ENCODE measurements at regions not wholly inside any gene's neighbourhood (a gene's known extent, or its start where the extent isn't known, plus 50 kb on each side); places are given as distances from the start of the nearest gene placed in this dataset.

DNA sequence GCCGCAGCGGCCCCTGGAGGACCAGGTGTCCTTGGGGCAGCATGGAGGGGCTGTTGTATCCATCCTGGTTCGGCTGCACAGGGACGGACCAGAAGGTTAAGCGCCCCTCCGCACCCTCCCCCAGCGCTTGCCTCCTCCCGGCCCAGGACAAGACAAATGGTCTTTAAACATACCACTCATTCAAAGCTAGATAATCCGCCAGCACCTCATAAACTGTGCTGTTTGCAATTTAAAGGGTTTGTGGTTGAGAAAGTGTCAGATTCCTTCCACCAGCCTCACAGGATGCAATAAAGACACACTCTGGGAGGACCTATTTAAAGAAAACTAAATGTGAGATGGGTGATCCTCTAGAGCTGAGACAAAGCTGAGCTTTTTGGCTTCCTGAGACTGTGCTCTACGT, 426.2 kb upstream of the EEF2KMT start:
- TF ChIP-seq, protein P1, sequence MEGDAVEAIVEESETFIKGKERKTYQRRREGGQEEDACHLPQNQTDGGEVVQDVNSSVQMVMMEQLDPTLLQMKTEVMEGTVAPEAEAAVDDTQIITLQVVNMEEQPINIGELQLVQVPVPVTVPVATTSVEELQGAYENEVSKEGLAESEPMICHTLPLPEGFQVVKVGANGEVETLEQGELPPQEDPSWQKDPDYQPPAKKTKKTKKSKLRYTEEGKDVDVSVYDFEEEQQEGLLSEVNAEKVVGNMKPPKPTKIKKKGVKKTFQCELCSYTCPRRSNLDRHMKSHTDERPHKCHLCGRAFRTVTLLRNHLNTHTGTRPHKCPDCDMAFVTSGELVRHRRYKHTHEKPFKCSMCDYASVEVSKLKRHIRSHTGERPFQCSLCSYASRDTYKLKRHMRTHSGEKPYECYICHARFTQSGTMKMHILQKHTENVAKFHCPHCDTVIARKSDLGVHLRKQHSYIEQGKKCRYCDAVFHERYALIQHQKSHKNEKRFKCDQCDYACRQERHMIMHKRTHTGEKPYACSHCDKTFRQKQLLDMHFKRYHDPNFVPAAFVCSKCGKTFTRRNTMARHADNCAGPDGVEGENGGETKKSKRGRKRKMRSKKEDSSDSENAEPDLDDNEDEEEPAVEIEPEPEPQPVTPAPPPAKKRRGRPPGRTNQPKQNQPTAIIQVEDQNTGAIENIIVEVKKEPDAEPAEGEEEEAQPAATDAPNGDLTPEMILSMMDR (IDR thresholded peaks at IDR 0.05): no peak
- H3K9me3 ChIP-seq: no peaks in the 10 kb centered on the region

DNA sequence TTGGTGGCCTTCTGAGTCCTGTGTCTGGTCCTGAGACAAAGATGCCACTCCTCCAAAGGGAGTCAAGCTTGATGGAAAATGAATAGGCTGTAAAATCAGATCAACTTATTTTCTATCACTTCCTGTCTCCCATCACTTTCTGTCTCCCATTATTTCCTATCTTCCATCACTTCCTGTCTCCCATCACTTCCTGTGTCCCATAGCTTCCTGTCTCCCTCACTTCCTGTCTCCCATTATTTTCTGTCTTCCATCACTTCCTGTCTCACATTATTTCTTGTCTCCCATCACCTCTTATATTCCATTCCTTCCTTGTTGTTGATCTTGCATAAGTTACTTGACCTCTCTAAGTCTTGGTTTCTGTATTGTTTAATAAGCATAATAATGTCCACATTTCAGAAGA, 418.5 kb upstream of the EEF2KMT start:
- TF ChIP-seq, protein P1 (IDR thresholded peaks at IDR 0.05): no peak
- H3K27me3 ChIP-seq: no peaks in the 10 kb centered on the region
- no peaks in the 10 kb centered on the region for H3K9me3 ChIP-seq
- H3K36me3 ChIP-seq: no peaks in the 10 kb centered on the region
- no peak overlapping the region for H3K4me3 ChIP-seq (ENCODE audit: low read depth in 1 of 2, low read length in 1 of 2)
- no peak overlapping the region for H3K27ac ChIP-seq
- H3K4me1 ChIP-seq (ENCODE audit: control insufficient read depth in 1 of 2, insufficient read depth in 1 of 2, low read depth in 1 of 2, low read length in 1 of 2): no peaks in the 10 kb centered on the region

More for the DNA sequence above, 426.2 kb upstream of the EEF2KMT start:
- no peaks in the 10 kb centered on the region for H3K36me3 ChIP-seq
- peaks cover 24% of the 10 kb centered on the region for H3K27me3 ChIP-seq
- H3K4me1 ChIP-seq (ENCODE audit: control insufficient read depth in 1 of 2, insufficient read depth in 1 of 2, low read depth in 1 of 2, low read length in 1 of 2): no peaks in the 10 kb centered on the region
- H3K27ac ChIP-seq: no peak overlapping the region
- H3K4me3 ChIP-seq (ENCODE audit: low read depth in 1 of 2, low read length in 1 of 2): no peak overlapping the region

DNA sequence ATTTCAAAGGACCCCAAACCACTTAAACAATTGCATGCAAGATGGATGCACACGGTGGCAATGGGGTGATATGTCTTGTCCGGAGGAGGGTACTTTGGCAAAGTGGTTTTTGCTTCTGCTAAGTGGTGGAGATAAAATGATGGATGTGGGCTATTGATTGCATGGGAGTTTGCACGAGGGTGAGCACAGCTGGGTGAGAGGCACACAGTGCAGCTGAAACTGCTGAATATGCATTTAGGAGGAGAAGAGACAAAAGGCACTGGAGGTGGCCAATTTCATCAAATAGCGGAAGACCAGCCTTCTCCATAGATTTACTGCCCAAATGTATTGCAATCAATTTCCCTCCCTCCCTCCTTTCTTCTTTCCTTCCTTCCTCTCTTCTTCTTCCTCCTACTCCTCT, 414.4 kb upstream of the EEF2KMT start:
- no peak overlapping the region for H3K4me3 ChIP-seq (ENCODE audit: low read depth in 1 of 2, low read length in 1 of 2)
- TF ChIP-seq, protein P1 (IDR thresholded peaks at IDR 0.05): no peak
- H3K4me1 ChIP-seq (ENCODE audit: control insufficient read depth in 1 of 2, insufficient read depth in 1 of 2, low read depth in 1 of 2, low read length in 1 of 2): no peaks in the 10 kb centered on the region
- H3K36me3 ChIP-seq: no peaks in the 10 kb centered on the region
- H3K27me3 ChIP-seq: no peaks in the 10 kb centered on the region
- no peak overlapping the region for H3K27ac ChIP-seq
- no peaks in the 10 kb centered on the region for H3K9me3 ChIP-seq

DNA sequence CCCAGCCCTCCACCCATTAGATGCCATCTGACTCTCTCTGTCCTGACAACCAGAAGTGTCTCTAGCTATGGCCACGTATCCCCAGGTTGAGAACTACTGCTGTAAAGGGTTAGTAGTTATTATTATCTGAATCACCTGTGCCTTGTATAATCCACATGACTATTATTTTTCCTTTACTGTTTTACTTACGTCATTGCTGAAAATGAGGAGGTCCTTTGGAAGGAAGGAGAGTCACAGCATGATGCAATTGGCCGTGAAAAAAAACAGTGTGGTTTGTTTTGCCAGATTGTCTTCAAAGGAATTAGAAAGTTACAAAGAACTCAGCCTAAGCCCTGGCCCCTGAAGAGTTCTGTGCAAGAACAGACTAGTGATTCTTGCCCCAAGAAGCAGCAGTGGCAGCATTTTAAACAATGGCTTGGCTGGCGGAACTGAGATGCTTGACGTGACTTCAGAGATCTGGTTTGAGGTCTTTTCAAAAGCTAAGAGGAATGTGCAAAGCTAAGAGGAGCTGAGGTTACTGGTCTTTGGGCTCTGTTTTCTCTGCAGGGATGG, 413.3 kb upstream of the EEF2KMT start:
- no peak overlapping the region for H3K4me3 ChIP-seq (ENCODE audit: low read depth in 1 of 2, low read length in 1 of 2)
- no peaks in the 10 kb centered on the region for H3K9me3 ChIP-seq
- TF ChIP-seq, protein P1 (IDR thresholded peaks at IDR 0.05): no peak
- H3K27ac ChIP-seq: no peak overlapping the region
- no peaks in the 10 kb centered on the region for H3K27me3 ChIP-seq
- no peaks in the 10 kb centered on the region for H3K36me3 ChIP-seq
- no peaks in the 10 kb centered on the region for H3K4me1 ChIP-seq (ENCODE audit: control insufficient read depth in 1 of 2, insufficient read depth in 1 of 2, low read depth in 1 of 2, low read length in 1 of 2)

DNA sequence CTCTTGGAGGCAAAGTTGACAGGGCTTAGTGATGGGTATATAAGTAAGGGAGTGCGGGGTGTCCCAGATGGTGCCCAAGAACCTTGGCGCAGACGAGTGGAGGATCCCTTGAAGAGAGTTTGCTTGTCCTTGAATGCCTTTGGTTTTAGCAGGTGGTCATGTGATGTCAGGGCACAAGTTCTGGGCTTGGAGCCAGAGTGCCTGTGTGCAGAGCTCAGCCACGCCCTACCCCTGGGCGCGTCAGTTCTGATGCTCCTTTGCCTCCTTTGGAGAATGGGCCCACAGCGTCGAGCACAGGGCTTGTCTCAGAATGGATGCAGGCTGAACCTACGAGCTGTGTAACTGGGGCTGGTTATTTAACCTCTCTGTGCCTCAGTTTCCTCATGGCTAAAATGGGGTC, 412.2 kb upstream of the EEF2KMT start:
- TF ChIP-seq, protein P1 (IDR thresholded peaks at IDR 0.05): no peak
- Histone ChIP-seq H3K27me3 (no peaks in the 10 kb centered on the region), H3K4me1 (ENCODE audit: control insufficient read depth in 1 of 2, insufficient read depth in 1 of 2, low read depth in 1 of 2, low read length in 1 of 2) (no peaks in the 10 kb centered on the region), H3K4me3 (ENCODE audit: low read depth in 1 of 2, low read length in 1 of 2) (no peak overlapping the region), H3K27ac (no peak overlapping the region), H3K9me3 (no peaks in the 10 kb centered on the region), H3K36me3 (no peaks in the 10 kb centered on the region)

DNA sequence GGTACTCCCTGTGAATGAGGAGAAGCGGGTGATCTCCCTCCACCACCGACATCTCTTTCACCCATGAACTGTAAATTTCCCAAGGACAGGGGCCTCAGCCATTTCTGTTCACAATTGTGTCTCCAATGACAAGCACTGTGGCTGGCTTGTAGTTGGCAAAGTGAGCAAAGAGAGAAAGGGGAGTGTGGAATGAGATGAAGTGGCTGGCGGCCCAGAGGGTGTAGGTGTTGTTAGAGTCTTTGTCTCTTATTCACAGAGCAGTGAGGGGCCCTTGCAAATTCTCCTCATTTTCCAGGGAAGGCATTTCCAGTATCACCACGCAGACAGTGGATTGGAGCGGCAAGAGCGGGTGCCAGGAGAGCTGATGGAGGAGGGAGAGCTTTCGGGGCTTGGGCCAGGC, 411.7 kb upstream of the EEF2KMT start:
- no peaks in the 10 kb centered on the region for H3K9me3 ChIP-seq

More for the DNA sequence above, 411.7 kb upstream of the EEF2KMT start:
- Histone ChIP-seq H3K4me3 (ENCODE audit: low read depth in 1 of 2, low read length in 1 of 2) (no peak overlapping the region), H3K36me3 (no peaks in the 10 kb centered on the region), H3K4me1 (ENCODE audit: control insufficient read depth in 1 of 2, insufficient read depth in 1 of 2, low read depth in 1 of 2, low read length in 1 of 2) (no peaks in the 10 kb centered on the region), H3K27me3 (no peaks in the 10 kb centered on the region), H3K27ac (no peak overlapping the region)
- TF ChIP-seq, protein P1 (IDR thresholded peaks at IDR 0.05): no peak

Data from neutrophil (primary cell).